A673 (cell line): ENCODE measurements at regions not wholly inside any gene's neighbourhood (a gene's known extent, or its start where the extent isn't known, plus 50 kb on each side); places are given as distances from the start of the nearest gene placed in this dataset.

Experiments used
- CTCF ChIP-seq: fragments of 300-800, 200-600 bp; sonication (generic); conservative IDR thresholded peaks from 2 replicates; pipeline ENCODE4 v1.5.1; 2017; ENCODE audit warnings: low read depth, mild to moderate bottlenecking, antibody characterized with exemption, low read length, moderate library complexity, mixed read lengths
- EZH2 ChIP-seq: fragments of 200-600 bp; sonication (generic); IDR thresholded peaks from 2 replicates; pipeline ENCODE4 v1.6.1; 2017; ENCODE audit warnings: borderline replicate concordance, low read depth, mild to moderate bottlenecking, mixed read lengths, antibody characterized with exemption, low read length; ENCODE audit not compliant: poor library complexity, severe bottlenecking

- TF ChIP-seq CTCF (no peak), EZH2 (no peak)
Observed at GRCh38 chr10:128738386-128738915, 612.2 kb upstream of the MKI67 start.
